ENCODE measurements at regions not wholly inside any gene's neighbourhood (a gene's known extent, or its start where the extent isn't known, plus 50 kb on each side); places are given as distances from the start of the nearest gene placed in this dataset.

DNA sequence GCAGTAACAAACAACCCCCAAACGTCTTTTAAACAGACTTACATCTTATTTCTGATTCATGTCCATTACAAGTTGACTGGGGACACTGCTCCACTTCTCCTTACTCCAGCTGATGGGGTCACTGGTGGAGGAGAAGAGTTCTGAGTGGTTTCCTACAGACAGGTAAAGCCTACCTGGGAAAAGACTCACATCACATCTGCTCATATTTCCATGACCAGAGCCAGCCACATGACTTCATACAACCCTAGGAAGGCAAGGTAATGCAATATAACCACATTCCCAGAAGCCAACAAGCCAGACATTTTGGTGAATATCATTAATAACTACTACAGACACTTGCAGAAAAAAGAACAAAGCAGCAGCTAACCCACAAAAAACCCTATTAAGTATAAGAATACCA, 90.5 kb upstream of the IRX6 start:
- DNase-seq = no peak

DNA sequence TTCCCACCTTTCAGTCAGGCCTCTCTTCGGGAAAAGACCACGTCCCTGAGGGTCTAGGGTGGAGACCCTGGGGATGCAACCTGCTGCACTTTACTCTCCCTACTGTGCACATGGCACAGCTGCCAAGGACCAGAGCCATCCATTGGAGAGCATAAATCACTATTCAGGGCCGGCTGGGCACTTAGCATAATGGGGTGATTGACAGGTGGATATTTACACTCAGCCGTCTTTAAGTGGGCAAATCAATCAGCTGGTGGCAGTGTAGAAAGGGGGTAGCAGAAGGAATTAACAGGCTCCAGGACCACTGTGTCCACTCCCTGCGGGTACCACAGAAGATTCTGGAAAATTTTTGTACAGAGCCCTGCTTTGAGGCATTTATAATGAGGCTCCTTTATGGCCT, 87.3 kb upstream of the IRX6 start:
- no peak for DNase-seq

DNA sequence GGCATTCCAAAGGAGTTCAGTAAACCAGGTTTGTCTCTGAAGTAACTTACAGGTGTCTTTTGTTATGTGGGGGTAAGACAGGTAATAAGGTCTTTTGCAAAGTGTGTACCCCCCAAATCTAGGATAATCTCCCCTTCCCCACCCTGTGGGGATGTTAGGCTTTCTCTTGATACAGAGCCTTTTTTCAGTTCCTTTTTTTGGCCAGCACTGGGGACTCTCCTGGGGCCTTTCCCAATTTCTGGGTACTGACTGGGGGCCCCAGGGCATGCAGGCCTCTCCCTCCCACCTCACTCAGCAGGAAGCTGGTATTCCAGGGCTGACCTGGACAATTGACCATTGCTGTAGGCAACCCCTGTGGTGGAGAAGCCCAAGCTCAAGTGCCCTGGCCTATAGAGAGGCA, 84.3 kb upstream of the IRX6 start:
- no peak for DNase-seq

DNA sequence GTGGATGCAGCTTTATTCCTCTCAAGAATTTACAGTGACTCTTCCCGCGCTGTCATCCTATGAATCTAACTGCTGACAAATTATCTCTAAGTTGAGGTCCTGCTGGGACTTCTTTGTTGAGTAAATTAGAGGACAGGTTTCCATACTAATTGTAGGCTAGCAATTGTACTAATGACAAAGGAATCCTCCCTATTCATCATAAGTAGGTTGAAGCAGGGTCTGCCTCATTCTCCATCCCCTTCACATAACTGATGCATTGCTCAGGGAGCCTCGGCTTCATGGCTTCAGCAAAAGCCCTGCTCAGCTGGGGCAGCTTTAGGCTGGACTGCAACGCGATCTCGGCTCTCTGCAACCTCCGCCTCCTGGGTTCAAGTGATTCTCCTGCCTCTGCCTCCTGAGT, 83.1 kb upstream of the IRX6 start:
- no peak for DNase-seq

DNA sequence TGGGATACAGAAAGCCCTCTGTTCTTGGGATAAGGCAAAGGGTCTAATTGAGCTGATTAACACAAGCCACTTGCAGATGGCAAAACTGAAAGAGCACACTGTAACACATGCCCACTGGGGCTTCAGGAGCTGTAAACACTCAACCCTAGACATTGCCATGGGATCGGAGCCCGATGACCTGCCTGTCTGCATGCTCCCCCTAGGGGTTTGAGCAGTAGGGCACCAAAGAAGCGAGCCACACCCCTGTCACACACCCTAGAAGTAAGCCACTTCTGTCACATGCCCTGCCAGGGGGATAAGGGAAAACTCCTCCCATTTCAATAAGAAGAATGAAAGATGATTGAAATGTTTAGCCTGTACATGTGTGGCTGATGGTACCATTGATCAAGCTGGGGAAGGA, 81.3 kb upstream of the IRX6 start:
- DNase-seq = no peak

DNA sequence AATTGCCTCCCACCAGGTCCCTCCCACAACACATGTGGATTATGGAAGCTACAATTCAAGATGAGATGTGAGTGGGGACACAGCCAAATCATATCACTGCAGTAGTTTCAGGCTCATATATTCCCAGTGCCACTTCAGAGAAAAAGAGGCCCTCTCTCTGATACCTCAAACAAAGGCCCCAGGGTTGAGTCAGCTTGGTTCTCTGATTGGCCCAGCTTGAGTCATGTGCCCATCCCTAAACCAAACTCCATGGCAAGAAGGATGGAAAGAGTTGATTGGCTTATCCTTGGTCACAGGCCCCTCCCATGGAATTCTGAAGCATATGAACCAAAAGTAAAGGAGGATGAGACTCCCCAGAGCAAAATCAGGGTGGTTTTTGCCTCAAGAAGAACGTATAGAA, 75.9 kb upstream of the IRX6 start:
- DNase-seq = no peak

DNA sequence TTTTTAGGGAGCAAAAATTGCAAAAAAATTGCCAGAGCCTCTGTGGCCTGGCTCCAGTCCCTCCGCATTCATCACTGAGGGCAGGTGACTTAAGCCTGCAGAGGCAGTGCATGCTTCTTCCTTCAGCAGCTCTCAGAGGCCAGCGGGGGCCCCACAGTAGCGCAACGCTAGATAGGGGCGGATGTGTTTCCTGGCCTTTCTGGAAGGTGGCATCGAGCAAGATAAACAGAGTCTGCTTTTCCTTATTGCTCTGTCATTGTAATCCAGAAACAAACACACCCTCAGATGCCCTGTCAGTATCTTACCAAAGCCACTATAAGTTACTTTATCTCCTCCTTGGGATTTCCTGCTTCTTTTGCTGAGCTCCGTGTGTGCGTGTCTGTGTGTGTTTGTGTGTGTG, 75.5 kb upstream of the IRX6 start:
- no peak for DNase-seq

DNA sequence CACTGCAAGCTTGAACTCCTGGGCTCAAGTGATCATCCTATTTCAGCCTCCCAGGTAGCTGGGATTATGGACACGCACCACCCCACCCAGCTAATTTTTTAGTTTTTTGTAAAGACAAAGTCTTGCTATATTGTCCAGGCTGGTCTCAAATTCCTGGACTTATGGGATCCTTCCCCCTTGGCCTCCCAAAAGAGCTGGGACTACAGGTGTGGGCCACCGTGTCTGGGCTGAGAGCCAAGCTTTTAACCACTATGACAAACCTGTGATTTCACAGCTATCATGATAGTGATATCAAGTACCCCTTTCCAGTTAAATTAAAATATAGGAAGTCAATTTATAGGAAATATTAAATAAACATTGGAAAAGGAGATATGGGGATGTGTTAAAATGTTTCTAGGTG, 74.6 kb upstream of the IRX6 start:
- no peak for DNase-seq

DNA sequence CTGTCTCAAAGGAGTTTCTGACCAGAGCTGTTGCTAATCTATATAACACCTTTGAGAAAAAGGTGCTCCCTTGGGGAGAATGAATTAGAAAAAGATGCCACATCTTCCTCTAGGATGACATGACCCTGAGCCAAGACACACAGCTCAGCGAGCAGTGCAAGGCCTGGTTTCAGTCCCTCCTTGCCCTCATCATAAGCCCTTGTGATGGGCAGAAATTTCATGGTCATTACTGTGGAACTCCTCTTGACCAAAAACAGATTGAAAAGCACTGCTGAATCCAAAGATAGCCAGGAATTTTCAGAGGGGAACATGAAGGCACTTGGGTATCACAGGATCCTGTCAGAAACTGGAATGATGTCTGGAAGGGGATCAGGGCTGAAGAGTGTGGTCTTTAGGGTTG, 74.1 kb upstream of the IRX6 start:
- DNase-seq = no peak

DNA sequence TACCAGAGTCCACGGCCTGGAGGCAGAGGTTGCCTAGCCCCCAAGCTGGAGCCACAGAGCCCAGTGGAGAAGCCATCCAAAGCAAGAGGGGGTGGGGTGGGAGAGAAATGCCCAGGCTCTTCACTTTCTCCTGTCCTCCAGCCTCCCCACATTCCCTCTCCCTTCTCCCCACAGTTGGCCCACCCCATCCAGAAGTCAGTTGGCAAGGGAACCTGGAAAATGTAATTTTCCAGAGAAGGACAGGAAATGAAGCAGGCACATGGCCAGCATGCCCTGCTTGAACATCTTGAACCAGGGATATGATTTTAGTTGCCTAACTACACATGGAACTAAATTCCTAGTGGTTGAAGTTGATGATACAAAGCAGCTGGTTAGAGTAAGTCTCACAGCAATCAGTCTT, 73.3 kb upstream of the IRX6 start:
- peak; percentile 9 for DNase-seq

DNA sequence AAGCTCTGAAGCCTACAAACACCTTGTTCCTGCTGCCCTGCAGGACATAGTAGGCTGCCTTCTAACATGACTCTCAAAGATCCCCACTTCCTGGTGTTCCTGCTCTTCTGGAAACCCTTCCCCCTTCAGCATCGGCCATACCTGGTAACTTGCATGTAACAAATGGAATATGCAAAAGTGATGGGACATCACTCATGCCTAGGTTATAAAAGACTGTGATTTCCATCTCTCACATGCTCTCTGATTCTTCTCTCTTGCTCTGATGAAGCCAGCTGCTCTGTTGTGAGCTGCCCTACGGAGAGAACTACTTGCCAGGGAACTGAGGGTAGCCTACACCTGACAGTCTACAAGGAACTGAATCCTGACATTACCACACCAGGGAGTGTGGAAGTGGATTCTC, 72.9 kb upstream of the IRX6 start:
- no peak for DNase-seq

DNA sequence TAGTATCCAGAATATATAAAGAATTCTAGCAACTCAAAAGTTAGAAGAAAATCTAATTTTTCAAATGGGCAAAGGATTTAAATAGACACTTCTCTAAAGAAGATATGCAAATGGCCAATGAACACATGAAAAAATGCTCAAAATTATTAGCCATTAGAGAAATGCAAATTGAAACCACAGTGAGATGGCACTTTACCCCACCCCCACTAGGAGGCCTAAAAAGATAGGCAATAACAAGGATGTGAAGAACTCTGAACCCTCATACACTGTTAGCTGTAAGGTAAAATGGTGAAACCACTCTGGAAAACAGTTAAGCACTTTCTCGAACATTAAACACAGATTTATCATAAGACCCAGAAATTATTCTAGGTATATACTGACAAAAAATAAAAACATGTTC, 71.4 kb upstream of the IRX6 start:
- no peak for DNase-seq

DNA sequence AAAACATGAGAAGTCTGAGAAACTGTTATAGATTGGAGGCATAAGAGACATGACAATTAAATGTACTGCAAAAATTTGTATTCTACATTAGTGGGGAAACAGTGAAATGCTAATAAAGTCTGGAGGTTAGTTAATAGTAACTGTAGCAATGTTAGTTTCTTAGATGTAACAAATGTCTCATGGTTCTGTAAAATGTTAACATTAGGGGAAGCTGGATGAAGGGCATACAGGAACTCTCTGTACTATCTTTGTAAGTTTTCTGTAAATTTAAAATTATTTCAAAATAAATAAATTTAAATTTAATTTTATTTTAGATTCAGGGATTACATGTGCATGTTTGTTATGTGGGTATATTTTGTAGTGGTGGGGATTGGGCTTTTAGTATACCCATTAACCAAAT, 70.0 kb upstream of the IRX6 start:
- no peak for DNase-seq

DNA sequence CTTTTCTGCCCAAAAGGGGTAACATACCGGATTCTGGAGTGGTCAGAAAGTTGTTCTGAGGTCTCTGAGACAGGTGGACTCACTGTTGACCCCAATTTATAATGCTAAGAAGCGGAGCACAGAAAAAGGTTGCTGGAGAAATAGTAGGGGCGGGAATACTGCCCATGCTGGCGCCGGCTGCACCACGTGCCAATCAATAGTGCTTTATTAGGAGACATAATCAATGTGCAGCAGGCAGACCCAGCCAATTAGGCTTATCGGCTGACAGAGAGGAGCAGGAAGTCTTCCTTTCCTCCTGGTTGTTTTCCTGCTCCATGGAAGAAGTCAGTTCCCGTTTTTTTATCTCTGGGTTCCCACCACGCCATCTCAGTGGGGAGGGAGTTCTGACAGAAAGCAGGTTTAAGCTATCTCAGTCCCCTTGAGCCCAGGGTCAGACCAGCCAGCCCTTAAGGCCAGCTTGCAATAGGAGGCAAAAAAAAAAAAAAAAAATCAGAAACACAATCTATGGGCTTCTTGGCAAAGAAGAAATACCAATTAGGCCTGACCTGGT, 68.2 kb upstream of the IRX6 start:
- no peak for DNase-seq

DNA sequence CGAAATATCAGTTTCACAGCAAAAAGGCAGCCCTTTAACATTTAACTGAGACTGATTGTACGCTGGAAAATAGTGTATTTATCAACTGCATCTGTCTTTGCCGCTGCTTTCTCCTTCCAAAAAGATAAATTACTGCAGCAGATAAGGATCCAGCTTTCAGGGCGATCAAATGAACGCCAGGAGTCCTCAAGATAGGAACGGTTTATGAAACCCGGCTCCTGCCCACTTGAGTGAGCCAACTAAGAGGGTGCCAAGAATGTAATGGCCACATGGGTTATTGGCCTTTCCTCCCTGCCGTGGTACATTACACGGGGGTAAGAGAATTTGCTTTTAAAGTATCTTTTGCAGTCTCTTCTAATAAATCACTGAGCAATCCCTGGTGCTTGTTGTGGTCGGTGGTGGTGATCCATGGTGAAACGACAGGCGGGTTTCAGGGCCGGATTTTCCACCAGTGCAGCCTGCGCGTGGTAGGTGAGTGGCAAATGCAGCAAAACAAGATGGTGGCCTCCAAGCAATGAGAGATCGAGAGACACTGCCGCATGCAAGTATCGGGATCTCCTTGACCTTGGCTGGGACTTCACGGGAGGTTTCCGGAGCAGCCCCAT, 67.5 kb upstream of the IRX6 start:
- no peak for DNase-seq

DNA sequence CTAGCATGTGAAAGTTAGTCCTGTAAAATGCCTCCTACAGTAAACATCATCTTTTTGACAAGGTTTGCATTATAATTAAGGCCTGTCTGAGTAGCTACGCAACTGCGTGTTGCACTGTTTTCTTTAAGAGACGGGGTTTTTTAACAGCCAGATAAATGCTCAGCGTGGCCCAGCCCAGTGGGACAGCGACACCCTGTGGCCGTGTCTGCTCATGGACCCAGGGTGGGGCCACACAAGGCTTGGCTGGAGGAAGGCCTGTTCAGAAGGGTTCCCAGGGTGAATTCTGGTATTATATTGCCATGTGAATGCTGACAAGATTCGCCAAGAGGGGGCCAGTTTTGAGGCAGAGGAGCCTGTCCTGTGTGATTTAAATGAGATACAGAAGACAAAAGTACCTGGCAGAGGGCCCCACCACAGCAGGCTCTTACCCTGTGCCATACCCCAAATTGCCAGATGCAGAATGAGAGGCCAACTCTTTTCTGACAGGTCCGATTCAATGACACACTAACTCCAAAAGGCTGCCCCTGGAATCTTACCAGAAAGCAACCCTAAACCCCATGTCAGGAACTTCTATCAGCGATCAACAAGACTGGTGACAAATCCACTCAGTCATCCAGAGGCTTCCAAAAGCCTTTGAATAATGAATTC, 65.9 kb upstream of the IRX6 start:
- peak; percentile 26 for DNase-seq

DNA sequence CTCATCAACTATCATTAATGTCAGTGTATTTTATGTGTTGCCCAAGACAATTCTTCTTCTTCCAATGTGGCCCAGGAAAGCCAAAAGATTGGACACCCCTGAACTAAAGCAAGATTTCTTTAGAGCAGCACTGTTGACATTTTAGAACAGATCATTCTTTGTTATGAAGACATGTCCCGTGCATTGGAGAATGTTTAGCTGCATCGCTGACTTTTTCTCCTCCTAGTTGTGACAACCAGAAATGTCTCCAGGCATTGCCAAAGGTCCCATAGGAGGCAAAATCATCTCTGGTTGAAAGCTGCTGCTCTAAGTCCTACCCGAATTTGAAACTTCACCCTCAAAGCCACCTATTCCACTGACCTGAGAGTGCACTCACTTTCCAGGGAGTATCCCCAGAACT, 62.7 kb upstream of the IRX6 start:
- DNase-seq = no peak

DNA sequence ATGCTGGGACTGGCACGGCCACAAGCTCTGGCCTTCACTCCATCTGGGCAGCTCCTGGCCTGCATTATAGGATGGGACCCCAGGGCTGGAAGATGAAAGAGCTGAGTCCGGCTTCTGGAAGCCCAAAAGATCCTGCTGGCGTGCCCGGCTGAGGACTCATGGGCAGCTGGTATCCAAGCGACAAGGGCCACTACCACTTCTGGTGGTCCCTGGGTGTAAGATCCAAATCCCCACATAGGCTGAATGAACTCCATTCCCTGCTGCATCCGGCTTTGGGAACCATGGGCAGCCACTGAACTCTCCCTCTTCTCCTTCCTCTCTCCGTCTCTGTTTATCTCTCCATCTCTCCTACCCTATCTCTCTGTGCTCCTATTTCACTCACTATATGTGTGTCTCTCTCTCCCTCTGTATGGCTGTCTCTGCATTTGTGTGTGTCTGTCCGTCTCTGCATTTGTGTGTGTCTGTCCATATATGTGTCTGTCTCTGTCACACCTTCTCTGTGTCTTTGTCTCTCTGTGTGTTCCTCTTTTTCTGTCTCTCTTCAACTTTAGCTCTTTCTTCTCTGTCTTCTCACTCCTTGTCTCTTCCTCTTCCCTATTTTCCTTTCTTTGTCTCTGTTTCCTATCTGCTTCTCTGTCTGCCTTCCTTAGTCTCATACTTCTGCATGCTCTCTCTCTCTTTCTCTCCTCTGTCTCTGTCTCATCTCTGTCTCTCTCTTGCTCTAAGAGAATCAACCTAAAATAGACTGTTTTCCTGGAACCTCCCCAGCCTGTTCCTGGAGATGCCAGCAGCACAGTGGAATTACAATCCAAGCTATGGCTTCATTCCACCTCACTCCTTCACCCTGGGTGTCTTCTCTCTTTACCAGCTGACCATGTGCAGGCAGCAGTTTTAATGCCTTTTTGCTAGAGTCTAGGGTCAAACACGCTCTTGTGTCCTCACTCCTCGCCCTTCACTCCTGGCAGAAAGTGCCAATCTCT, 60.4 kb upstream of the IRX6 start:
- no peak for DNase-seq

DNA sequence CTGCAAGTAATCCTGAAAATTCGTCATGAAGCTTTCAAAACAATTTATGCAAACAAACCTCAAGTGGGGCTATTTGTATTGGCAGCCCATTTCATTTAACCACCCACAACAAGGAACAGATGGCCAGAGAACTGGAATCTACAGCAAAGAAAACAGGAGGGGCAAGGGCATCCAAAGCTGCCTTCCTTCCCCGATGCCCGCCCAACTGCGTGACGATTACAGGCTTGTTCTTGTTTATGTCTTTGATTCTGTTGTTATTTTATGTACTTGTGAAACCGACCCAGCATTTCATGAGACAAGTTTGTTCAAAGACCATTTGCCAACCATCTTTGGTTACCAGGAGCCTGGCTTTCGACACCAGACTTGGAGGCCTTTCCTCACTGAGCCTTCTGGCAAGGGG, 59.1 kb upstream of the IRX6 start:
- no peak for DNase-seq

DNA sequence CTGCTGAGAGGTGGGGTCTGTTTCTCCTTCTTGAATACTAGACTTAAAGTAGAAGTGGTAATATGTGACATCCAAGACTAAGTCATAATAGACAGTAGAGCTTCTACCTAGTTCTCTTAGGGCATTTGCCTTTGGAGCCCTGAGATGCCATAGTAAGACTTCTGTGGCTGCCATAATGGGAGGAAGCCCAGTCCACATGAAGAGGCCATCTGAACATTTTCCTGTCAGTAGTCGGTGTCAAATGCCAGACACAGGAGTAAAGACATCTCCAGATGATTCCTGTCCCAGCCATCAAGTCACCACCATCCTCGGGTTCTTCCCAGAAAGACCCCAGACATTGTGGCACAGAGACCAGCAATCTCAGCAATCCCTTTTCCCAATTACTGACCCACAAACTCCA, 58.1 kb upstream of the IRX6 start:
- no peak for DNase-seq

DNA sequence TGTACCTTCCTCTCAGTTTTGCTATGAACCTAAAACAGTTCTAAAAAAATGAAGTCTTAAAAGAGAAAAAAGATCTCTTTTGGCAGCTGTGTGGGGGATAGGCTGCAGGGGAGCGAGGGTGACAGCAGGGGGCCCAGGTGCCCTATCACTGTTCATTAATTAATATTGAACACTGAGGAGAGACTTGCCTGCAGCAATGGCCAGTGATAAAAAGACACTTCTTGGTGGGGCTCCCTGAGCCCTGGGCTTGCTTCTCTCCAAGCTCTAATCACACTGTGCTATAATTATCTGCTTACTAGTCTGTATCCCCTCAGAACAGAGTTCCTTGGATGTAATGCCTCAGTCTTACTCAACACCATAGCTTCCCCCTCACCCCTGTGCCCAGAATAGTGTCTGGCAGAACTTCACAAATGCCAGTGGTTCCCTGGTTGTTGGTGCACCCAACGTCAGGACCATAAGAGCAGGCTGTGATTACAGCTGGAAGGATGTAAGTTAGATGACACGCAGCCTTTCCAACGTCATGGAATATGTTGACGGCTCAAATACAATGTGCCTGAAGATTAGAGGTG, 52.0 kb upstream of the IRX6 start:
- DNase-seq = no peak

DNA sequence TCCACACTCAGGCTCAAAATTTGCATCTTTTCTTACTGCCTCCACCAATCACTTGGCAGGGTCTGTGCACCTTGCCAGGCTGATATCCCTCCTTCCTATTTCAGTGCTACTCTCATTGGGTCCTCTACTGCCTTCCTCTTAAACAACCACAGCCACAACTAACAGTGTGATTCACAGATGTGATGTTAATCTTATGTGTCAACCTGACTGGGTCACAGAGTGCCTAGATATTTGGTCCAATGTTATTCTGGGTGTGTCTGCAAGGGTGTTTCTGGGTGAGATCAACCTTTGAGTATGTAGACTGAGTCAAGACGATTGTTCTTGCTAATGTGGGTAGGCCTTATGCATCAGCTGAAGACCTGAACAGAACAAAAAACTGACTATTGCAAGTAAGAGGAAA, 51.3 kb upstream of the IRX6 start:
- DNase-seq = no peak

DNA sequence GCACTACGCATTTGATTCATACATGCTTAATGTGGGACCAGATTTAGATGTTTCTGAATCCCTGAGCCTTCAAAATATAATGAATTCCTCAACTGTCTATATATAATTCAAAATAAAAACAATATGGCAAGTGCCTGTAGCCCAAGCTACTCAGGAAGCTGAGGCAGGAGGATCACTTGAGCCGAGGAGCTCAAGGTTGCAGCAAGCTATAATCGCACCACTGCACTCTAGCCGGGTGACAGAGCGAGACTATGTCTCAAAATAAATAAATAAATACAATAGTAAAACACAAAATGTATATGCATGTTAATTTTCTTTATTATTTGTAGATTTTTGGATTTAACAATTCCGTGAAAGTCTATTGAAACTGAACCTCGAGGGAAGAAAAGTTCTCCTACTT, 50.6 kb upstream of the IRX6 start:
- DNase-seq = no peak

Measured in hindlimb muscle (tissue), 1 donor.